DND-41 (cell line): ENCODE measurements at regions not wholly inside any gene's neighbourhood (a gene's known extent, or its start where the extent isn't known, plus 50 kb on each side); places are given as distances from the start of the nearest gene placed in this dataset.

Source experiments
- ATAC-seq: fragments of 200-7000 bp; cut with Tn5 transposase; 3 replicates; pipeline ENCODE4 v1.9.1; 2021; ENCODE audit warnings: low read depth; ENCODE audit not compliant: insufficient read depth
- DNase-seq: peaks from one replicate; pipeline ENCODE4 v3.0.0-alpha.2; 2020
- H2AFZ ChIP-seq: 2 replicates; pipeline ENCODE4 v1.6.0; 2012; ENCODE audit warnings: low read depth, low read length
- H3K27ac ChIP-seq: 2 replicates; pipeline ENCODE4 v1.5.1; 2012; ENCODE audit warnings: low read length, inconsistent platforms
- H3K27me3 ChIP-seq: fragments of 200-600 bp; sonication (generic); 2 replicates; pipeline ENCODE4 v1.6.0; 2012; ENCODE audit warnings: low read length, mild to moderate bottlenecking, inconsistent platforms; ENCODE audit not compliant: insufficient read depth, poor library complexity
- H3K36me3 ChIP-seq: 2 replicates; pipeline ENCODE4 v1.5.1; 2012; ENCODE audit warnings: low read length, inconsistent platforms; ENCODE audit not compliant: insufficient read depth
- H3K4me1 ChIP-seq: 2 replicates; pipeline ENCODE4 v1.5.1; 2012; ENCODE audit warnings: mild to moderate bottlenecking, low read length; ENCODE audit not compliant: insufficient read depth
- H3K4me2 ChIP-seq: 2 replicates; pipeline ENCODE4 v1.6.0; 2012; ENCODE audit warnings: mild to moderate bottlenecking, moderate library complexity, low read length, inconsistent platforms; ENCODE audit not compliant: insufficient read depth
- H3K4me3 ChIP-seq, 2 experiments: fragments of 200-600 bp in 1 of 2; shearing (Covaris generic) in 1 of 2; 2 replicates each; pipeline ENCODE4 v1.5.1; 2012 to 2016; ENCODE audit warnings: inconsistent platforms in 2 of 2, low read length in 2 of 2, mild to moderate bottlenecking in 2 of 2, low read depth in 1 of 2, moderate library complexity in 1 of 2
- H3K79me2 ChIP-seq: 2 replicates; pipeline ENCODE4 v1.6.0; 2012; ENCODE audit warnings: low read length, inconsistent platforms; ENCODE audit not compliant: insufficient read depth
- H3K9ac ChIP-seq: 2 replicates; pipeline ENCODE4 v1.6.0; 2012; ENCODE audit warnings: low read depth, mild to moderate bottlenecking, inconsistent platforms, low read length, moderate library complexity
- H3K9me3 ChIP-seq: 2 replicates; pipeline ENCODE4 v1.5.1; 2012; ENCODE audit warnings: low read length, moderate library complexity, mild to moderate bottlenecking, inconsistent platforms; ENCODE audit not compliant: insufficient read depth, severe bottlenecking
- H4K20me1 ChIP-seq: 2 replicates; pipeline ENCODE4 v1.6.0; 2012; ENCODE audit warnings: low read length; ENCODE audit not compliant: insufficient read depth
- CTCF ChIP-seq: IDR thresholded peaks from 2 replicates; pipeline ENCODE4 v1.5.1; 2012; ENCODE audit warnings: borderline replicate concordance, low read length, moderate library complexity, mild to moderate bottlenecking; ENCODE audit not compliant: poor library complexity, severe bottlenecking; ENCODE audit errors: extremely low read depth
- EZH2 ChIP-seq: IDR thresholded peaks from 3 replicates; pipeline ENCODE4 v1.6.1; 2012; ENCODE audit warnings: borderline replicate concordance, low read depth, mild to moderate bottlenecking, moderate library complexity, low read length, inconsistent platforms; ENCODE audit not compliant: severe bottlenecking

GRCh38 chr1:82073071-82073470, 272.3 kb downstream of the ADGRL2 start:
- TF ChIP-seq CTCF = no peak
- TF ChIP-seq EZH2 = no peak
- H3K4me3 ChIP-seq = no peak overlapping the region
- no peak overlapping the region for H3K27ac ChIP-seq

GRCh38 chr1:82065916-82066315, 265.2 kb downstream of the ADGRL2 start:
- DNase-seq = no peak

More at GRCh38 chr1:82073071-82073470, 272.3 kb downstream of the ADGRL2 start:
- no peaks in the 10 kb centered on the region for H4K20me1 ChIP-seq
- H3K36me3 ChIP-seq = no peaks in the 10 kb centered on the region
- H3K27me3 ChIP-seq = no peaks in the 10 kb centered on the region
- H3K4me2 ChIP-seq = no peak overlapping the region
- H3K4me1 ChIP-seq = no peaks in the 10 kb centered on the region
- ATAC-seq (no peak), DNase-seq (no peak)
- no peaks in the 10 kb centered on the region for H3K79me2 ChIP-seq
- H3K9ac ChIP-seq = no peak overlapping the region
- no peaks in the 10 kb centered on the region for H3K9me3 ChIP-seq
- no peak overlapping the region for H2AFZ ChIP-seq

GRCh38 chr1:82064691-82065090, 264.0 kb downstream of the ADGRL2 start:
- Histone ChIP-seq H3K79me2 (no peaks in the 10 kb centered on the region), H3K4me2 (no peak overlapping the region), H3K4me3 (no peak overlapping the region), H3K4me1 (no peaks in the 10 kb centered on the region), H4K20me1 (no peaks in the 10 kb centered on the region), H3K27ac (no peak overlapping the region), H3K9me3 (no peaks in the 10 kb centered on the region), H3K9ac (no peak overlapping the region), H3K36me3 (no peaks in the 10 kb centered on the region), H3K27me3 (no peaks in the 10 kb centered on the region), H2AFZ (no peak overlapping the region)
- DNase-seq (no peak), ATAC-seq (no peak)
- TF ChIP-seq CTCF = no peak
- TF ChIP-seq EZH2 = no peak

More at GRCh38 chr1:82065916-82066315, 265.2 kb downstream of the ADGRL2 start:
- Histone ChIP-seq H3K4me3 (no peak overlapping the region), H4K20me1 (no peaks in the 10 kb centered on the region), H3K9ac (no peak overlapping the region), H3K27ac (no peak overlapping the region), H3K4me2 (no peak overlapping the region), H2AFZ (no peak overlapping the region), H3K9me3 (no peaks in the 10 kb centered on the region), H3K79me2 (no peaks in the 10 kb centered on the region), H3K36me3 (no peaks in the 10 kb centered on the region), H3K4me1 (no peaks in the 10 kb centered on the region), H3K27me3 (no peaks in the 10 kb centered on the region)
- TF ChIP-seq CTCF = no peak
- no peak for TF ChIP-seq EZH2
- ATAC-seq = no peak

- H3K4me2 ChIP-seq = no peak overlapping the region
- H3K36me3 ChIP-seq = no peaks in the 10 kb centered on the region
- TF ChIP-seq CTCF (no peak), EZH2 (no peak)
- no peaks in the 10 kb centered on the region for H3K4me1 ChIP-seq
- H3K79me2 ChIP-seq = no peaks in the 10 kb centered on the region
- H2AFZ ChIP-seq = no peak overlapping the region
- H3K27me3 ChIP-seq = no peaks in the 10 kb centered on the region
- no peak overlapping the region for H3K27ac ChIP-seq
- no peak for ATAC-seq
- H3K9ac ChIP-seq = no peak overlapping the region
- DNase-seq = no peak
- H3K9me3 ChIP-seq = no peaks in the 10 kb centered on the region
- H4K20me1 ChIP-seq = no peaks in the 10 kb centered on the region
- H3K4me3 ChIP-seq = no peak overlapping the region
Observed at GRCh38 chr1:82062206-82062605, 261.5 kb downstream of the ADGRL2 start.
